22Rv1 (cell line): ENCODE measurements at regions not wholly inside any gene's neighbourhood (a gene's known extent, or its start where the extent isn't known, plus 50 kb on each side); places are given as distances from the start of the nearest gene placed in this dataset.
A peak's percentile ranks its signal among the peaks of the same experiment; 100 is the strongest.

Experiments used
- H3K27ac ChIP-seq: fragments of 450-650 bp; 2 replicates; pipeline ENCODE4 v1.5.1; 2017
- CTCF ChIP-seq: fragments of 450-650 bp; IDR thresholded peaks from 2 replicates; pipeline ENCODE4 v1.5.1; 2017; ENCODE audit warnings: mild to moderate bottlenecking
- ZFX ChIP-seq: fragments of 450-650 bp; IDR thresholded peaks from 2 replicates; pipeline ENCODE4 v1.6.1; 2017; ENCODE audit warnings: antibody characterized with exemption, borderline replicate concordance

GRCh38 chr2:8096484-8096883 lies 585.4 kb upstream of the ID2 start:
- no peak overlapping the region for H3K27ac ChIP-seq
- TF ChIP-seq ZFX, result no peak
- TF ChIP-seq CTCF, result no peak

- H3K27ac ChIP-seq, result no peak overlapping the region
- TF ChIP-seq CTCF (no peak), ZFX (no peak)
These were observed 583.2 kb upstream of the ID2 start for GRCh38 chr2:8098476-8099266.

- H3K27ac ChIP-seq, result no peak overlapping the region
- TF ChIP-seq ZFX, result no peak
- no peak for TF ChIP-seq CTCF
These were observed 582.6 kb upstream of the ID2 start for GRCh38 chr2:8099267-8099582.

GRCh38 chr2:8101614-8102277 lies 580.1 kb upstream of the ID2 start:
- no peak for TF ChIP-seq ZFX
- TF ChIP-seq CTCF, result no peak
- no peak overlapping the region for H3K27ac ChIP-seq

GRCh38 chr2:8102470-8102869 lies 579.4 kb upstream of the ID2 start:
- H3K27ac ChIP-seq, result peak overlapping the region; percentile 35; the same call in 1 of the 2 replicates
- TF ChIP-seq ZFX, result no peak
- TF ChIP-seq CTCF, result no peak

- no peak for TF ChIP-seq CTCF
- TF ChIP-seq ZFX, result no peak
- peak overlapping the region; percentile 35 for H3K27ac ChIP-seq
These were observed 578.7 kb upstream of the ID2 start for GRCh38 chr2:8103085-8103708.

- no peak overlapping the region for H3K27ac ChIP-seq
- TF ChIP-seq ZFX, result no peak
These were observed 574.7 kb upstream of the ID2 start for GRCh38 chr2:8107150-8107549.
